Kidney tubule cell (primary cell): ENCODE measurements at regions not wholly inside any gene's neighbourhood (a gene's known extent, or its start where the extent isn't known, plus 50 kb on each side); places are given as distances from the start of the nearest gene placed in this dataset.

Source experiments
- DNase-seq: peaks from one replicate; pipeline ENCODE4 v3.0.0-alpha.2; 2018; ENCODE audit warnings: low spot score

DNA sequence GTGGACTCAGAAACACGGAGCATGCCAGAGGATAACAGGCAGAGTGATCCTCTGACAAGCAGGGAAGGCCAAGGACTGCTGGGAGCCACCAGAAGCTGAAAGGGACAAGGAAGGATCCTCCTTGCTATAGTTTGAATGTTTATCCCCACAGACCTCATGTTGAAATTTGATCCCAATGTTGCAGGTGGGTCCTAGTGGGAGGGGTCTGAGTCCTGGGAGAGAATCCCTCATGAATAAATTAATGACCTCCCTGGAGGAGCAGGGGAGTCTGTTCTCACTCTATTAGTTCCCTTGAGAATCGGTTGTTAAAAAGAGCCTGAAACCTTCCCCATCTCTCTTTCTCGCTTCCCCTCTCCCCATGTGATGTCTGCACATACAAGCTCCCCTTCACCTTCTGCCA, 124.4 kb downstream of the FBXO15 start:
- DNase-seq, result no peak

DNA sequence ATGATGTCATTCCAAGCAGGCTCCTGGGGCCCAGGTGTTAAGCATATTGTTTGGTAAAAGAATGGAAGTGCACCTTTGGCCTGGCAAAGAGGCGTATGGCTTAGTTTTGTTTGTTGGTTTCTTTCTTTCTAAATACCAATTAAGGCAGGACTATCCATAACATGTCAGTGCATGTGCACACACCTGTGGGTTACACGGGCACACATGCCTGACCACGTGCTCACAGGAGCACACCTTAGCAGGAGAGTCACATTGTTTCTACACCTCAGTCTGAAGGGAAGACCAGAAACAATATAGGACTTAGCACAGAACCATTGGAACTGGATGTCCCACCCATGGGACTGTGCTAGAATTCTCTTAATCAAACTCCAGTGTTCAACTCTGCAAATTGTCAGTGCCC, 127.8 kb downstream of the FBXO15 start:
- DNase-seq, result no peak

- DNase-seq, result no peak
These were observed 133.7 kb downstream of the FBXO15 start for GRCh38 chr18:74013955-74014354.

DNA sequence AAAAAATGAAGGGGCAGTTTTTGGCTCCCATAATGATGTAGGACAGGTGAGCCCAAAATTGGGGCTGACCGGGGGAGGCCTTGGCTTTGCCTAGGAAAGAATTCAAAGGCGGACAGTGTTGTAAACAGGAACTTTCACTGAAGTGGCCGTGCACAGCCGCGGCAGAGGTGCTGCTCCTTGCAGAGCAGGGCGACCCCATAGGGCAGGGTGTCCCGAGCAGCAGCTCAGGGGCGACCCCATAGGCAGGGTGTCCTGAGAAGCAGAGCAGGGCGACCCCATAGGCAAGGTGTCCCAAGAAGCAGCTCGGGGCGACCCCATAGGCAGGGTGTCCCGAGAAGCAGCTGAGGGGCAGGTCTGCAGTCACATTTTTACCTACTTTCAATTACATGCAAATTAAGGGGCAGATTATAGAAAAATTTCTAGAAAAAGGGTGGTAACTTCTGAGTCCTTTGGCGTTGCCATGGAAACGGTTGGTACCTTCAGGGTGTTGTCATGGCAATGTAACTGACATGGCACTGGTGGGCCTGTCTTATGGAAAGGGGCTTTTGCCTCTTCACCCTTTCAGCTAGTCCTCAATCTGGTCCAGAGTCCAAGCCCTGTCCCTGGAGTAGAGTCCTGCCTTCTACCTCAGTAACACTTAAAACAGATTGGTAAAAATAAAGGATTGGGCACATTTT, 134.5 kb downstream of the FBXO15 start:
- no peak for DNase-seq

GRCh38 chr18:74006143-74006542, 141.5 kb downstream of the FBXO15 start:
- no peak for DNase-seq

GRCh38 chr18:74005320-74006109, 142.1 kb downstream of the FBXO15 start:
- no peak for DNase-seq

DNA sequence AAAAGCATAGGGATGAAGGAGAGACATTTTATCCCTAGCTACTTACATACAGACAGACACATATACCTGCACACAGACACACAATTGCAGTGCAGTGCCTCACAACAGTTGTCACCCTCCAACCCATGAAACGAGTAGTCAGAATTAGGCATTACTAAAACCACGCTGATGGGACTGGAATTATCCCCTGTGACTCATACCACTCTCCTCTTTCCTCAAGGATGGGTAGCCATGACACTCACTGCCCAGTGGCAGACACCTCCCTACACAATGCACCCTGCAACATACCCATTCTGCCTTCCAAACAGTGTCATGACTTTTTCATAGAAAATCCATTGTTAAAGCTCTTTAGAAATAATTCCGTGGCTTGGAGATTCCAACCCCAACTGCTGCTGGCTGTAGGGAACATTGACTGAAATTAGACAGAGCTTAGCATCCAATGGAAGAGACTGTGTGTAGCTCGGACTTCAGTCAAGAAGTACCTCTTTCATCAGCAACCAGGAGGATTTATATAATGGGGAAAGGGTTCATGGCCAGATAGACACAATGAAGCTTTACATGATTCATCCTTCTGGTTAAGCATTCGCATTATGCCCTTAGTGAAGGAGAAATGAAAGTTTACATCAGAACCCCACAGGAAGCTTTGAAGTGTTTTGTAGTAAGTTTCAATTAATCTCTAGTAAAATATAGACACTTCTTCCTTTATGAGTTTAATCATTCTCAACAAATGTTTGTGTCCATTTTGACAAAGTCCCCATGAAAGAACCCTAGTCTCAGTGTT, 155.2 kb downstream of the FBXO15 start:
- no peak for DNase-seq

DNA sequence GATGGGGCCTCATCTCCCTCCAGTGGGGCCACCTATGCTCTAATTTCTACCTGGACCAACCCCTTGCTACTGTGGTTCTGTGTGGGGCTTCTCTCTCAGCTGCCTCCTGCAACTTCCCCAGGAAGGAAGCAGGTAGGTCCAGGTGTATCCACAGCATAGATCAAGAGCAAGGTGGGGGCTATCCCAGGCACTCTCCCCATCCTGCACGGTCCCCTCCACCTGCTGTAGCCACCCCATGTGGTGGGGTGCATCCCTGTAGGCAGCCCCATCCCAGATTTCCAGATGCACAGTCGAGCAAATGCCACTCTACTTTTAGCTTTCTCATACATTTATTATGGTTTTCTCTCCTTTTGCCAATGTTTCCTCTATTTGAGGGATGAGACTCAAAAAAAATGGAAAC, 156.1 kb downstream of the FBXO15 start:
- no peak for DNase-seq

- DNase-seq, result no peak
These were observed 157.4 kb downstream of the FBXO15 start for GRCh38 chr18:73990258-73990657.

GRCh38 chr18:73987247-73987980, 160.2 kb downstream of the FBXO15 start:
- no peak for DNase-seq

DNA sequence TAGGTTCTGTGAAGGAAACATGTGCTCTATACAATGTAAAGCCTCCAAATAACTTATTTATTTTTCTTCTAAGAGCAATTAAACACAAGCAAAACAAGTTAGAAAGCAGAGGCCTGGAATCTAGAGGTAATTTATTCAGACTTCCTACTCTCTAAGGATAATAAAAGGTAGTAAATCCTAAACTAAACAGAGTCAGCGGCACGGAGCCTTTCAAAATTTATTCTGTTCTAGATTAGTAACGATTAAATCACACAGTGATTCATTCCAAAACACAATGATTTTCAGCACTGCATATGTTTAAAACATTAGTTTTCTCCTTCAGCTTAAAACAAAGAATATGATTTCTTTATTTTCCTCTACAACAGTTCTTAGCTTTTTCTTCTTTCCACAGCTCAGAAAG, 160.9 kb downstream of the FBXO15 start:
- peak; percentile 3 for DNase-seq

DNA sequence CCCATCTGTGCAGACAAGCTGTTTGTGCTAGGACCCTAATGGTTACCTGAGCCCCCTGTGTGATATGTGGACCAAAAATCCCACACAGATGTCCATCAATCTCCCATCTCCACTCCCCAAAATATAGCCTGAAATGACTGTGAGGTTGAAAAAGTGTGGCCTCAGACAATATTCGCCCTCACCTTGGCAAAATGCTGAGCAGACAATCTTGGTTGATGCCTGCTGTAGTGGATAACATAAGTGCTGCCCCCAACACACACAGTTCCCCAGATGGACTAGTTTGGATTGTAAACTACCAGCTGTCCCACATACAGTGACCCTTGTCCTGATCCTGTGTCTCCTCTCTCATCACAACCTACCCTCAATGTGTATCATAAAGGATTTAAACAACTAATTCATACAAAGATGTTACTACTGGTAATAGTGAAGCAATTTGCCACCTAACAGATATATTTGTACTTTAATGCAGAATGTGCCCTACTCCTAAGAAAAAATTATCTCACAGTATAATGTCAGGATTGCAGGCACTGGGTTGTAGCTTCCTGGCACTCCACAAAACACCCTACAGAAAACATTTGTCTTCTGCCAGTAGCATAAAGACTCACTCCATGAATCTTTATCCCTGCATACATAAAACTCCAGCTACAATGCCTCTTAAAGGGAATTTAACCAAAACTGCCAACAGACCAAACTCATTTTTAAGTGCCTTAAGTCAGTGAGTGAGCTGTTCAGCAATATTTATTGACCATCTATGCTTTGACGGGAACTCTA, 161.6 kb downstream of the FBXO15 start:
- DNase-seq, result no peak

- DNase-seq, result no peak
These were observed 163.7 kb downstream of the FBXO15 start for GRCh38 chr18:73983970-73984369.

DNA sequence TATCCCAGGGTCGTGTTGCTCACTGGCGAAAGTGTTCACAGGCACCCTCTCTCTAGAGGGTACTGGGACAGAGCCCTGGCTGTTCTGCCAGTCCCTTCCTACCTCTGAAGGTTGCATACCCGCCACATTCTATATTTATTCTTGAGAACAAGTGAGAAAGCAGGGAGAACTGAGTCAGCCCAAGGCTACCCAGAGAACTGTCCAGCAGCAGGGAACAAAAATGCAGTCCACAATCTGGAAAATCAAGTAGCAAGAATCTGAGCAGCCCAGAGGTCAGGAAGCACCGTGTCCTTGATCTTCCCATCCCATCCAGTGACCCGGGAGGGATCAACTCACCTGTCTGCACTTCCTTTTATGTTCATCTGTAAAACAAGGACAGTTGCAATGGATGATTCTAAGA, 164.1 kb downstream of the FBXO15 start:
- no peak for DNase-seq

DNA sequence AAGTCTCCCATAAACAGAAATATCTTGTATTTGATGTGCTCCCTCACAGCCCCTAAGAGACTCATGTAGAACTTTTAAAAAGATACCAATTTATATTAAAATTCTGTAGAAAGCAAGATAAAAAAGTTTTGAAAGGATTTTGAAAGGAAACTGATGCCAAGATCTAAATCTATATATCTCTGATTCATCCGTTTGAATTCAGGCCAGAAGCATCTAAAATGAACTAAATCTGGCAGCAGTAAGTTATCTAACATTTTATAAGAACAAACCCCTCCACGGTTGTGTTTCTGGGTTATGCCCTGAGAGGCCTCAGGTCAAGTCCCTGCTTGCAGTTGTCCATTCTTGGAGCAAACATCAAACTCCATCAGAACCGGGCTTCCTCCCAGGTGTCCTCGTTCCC, 165.8 kb downstream of the FBXO15 start:
- DNase-seq, result no peak

DNA sequence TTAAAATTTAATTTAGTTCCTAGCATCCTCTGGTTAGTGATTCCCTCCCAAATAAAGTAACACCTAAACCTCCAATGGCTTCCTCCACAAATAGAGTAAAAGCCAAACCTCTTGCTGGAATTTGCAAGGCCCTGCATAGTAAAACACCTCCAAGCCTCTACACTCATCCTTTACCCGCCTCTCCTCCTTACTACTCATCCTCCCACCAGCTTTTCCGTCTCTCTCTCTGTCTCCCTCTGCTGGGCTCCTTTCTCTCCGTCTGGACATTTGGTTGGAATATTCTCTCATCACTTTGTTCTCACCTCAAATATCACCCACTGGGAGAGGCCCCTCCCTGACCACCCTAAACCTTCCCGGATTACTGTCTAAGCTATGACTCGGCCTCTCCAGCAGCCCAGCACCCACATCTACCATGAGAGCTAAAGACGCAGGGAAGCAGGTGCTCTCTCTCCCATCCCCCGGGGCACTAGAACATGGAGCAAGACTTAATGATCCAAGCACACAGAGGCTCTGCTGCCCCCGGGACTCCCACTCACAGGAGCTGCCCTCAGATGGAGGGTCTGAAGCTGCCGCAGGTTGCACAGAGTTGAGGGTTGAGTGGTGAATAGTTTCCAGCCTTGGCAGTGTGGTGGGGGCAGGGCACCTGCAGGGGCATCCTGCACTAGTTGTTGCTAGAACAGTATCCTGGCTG, 167.2 kb downstream of the FBXO15 start:
- DNase-seq, result peak; percentile 38

DNA sequence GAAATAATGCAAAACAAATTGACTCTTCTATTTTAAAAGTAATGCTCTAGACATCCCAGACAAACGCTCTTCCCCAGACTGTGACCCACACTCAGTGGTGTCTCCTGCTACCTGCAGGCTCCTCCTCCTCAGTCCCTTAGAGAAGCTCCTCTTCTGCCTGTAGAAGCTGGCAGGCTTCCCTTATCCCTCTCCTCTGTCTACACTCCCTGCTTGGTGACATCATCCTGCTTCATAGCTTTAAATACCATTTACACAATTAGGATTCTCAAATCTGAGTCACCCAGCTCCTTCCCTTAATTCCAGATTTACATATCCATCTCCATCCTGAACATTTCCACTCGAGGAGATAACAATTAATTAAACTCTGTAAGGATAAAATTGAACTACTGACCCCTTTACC, 167.9 kb downstream of the FBXO15 start:
- DNase-seq, result peak; percentile 51

DNA sequence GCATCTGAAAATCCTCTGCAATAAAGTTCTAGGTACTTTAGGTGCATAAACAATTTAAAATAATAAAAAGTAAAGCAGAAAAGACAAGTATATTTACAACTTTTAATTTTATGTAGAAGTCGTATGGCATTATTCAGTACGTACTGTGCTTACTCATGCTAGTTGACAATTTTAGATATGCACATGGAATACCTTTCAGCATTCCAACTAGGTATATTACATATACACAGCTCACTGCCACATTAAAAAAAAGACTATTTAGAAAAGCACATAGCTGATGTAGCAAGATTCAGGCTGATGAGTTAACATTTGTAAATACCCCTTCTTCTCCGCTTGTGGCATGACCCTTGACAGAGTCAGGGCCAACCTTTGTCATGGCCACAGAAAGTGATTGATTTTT, 171.2 kb downstream of the FBXO15 start:
- no peak for DNase-seq

DNA sequence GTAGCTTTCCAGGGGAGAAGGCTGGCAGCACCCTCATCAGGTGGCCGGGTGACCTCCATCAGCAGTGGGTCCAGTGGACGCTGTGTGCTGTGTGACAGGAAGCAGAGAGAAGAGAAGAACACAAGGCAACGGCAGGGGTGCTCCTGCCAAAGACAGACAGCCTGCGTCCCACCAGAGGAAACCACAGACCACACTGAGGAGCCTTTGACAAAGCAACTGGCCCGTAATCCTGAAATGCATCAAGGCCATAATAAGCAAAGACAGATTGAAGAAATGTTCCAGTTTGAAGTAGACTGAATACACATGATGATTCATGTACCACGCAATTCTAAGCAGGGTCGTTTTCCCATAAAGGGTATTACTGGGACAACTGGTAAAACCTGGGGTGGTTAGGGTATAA, 172.4 kb downstream of the FBXO15 start:
- no peak for DNase-seq

- DNase-seq, result no peak
These were observed 173.7 kb downstream of the FBXO15 start for GRCh38 chr18:73973972-73974371.

GRCh38 chr18:73966954-73967353, 180.7 kb downstream of the FBXO15 start:
- DNase-seq, result no peak
